GM12872 (cell line): ENCODE measurements at regions not wholly inside any gene's neighbourhood (a gene's known extent, or its start where the extent isn't known, plus 50 kb on each side); places are given as distances from the start of the nearest gene placed in this dataset.

Source experiments
- CTCF ChIP-seq: IDR thresholded peaks from 3 replicates; pipeline ENCODE4 v1.5.1; 2011; ENCODE audit warnings: low read depth, mild to moderate bottlenecking, low read length, moderate library complexity; ENCODE audit not compliant: insufficient read depth

GRCh38 chr19:31448221-31448657 is 99.0 kb upstream of the TSHZ3 start:
- TF ChIP-seq CTCF = no peak

- no peak for TF ChIP-seq CTCF
These were observed 100.1 kb upstream of the TSHZ3 start for GRCh38 chr19:31449379-31449778.

GRCh38 chr19:31450696-31451095 is 101.5 kb upstream of the TSHZ3 start:
- TF ChIP-seq CTCF = no peak

DNA sequence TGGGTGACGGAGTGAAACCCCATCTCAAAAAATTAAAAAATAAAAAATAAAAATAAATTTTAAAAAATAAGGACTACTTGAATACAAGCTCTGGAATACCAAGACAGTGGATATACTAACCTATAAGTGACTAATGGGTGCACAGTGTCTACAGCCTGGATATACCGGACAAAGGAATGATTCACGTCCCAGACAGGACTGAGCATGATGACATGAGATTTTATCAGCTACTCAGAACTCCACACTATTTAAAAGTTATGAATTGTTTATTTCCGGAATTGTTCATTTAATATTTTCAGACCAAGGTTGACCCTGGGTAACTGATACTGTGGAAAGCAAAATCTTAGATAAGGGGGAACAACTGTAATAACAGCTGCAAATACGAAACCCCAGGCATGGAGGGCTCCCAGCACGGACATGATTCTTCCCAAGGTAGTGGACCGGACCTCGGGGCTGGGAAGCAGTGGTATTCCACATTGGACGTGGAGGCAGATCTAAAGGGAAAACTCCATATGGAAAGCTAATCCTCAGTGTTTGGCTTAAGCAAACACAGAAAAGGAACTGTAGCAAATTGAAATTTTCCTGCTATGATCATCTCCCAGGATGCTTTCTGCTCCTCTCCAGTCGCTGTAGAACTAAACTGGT is 102.6 kb upstream of the TSHZ3 start:
- no peak for TF ChIP-seq CTCF

DNA sequence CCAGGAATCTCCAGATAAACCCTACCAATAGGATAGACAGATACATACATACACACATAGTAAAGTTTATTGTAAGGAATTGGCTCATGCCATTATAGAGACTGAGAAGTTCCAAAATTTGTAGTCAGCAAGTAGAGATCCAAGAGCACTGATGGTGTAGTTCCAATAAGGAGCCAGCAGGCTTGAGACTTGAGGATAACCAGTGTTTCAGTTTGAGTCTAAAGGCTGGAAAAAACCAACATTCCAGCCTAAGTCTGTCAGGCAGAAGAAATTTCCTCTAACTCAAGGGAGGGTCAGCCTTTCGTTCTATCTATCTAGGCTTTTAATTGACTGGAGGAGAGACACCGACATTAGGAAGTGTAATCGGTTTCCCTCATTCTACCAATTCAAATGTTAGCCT is 110.2 kb upstream of the TSHZ3 start:
- TF ChIP-seq CTCF = no peak

DNA sequence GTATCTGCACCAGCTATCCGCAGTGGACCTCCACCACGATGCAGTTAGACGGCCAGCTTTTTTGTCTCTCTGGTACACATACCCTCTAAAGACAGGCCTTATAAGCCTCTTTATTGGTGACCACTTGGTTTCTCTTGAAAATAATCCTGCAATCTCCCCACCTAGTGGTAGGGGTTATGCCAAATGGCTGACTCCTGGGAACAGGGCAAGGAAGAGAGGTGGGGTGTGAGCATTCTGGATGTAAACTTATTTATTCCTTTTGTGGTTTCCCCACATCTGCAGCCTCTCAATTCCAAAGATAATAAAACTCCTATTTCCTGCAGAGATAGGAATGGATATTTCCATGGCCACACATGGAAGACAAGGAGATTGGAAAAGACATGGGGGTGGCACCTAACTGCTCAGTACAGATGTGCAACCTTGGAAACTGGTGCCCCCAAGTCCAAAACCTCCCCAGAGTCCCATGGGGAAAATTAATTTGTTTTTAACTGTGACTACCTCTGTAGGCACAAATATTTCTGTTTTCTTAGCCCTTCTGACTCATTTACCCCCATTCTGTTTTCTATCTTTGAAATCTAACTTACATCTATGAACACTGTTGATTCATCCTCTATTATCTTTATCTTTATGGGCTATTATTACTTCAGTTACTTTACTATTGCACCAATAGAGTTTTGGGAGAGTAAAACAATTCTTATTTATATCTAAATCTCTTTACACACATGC is 112.7 kb upstream of the TSHZ3 start:
- TF ChIP-seq CTCF = no peak

GRCh38 chr19:31470229-31470939 is 121.1 kb upstream of the TSHZ3 start:
- TF ChIP-seq CTCF = no peak
